ENCODE measurements at regions not wholly inside any gene's neighbourhood (a gene's known extent, or its start where the extent isn't known, plus 50 kb on each side); places are given as distances from the start of the nearest gene placed in this dataset.

GRCh38 chr18:9049495-9049809, 53.0 kb upstream of the NDUFV2 start:
- TF ChIP-seq PRDM6 (tag by site-specific recombination; IDR thresholded peaks at IDR 0.05): no peak
- no peak for TF ChIP-seq KLF16 (tag by site-specific recombination; IDR thresholded peaks at IDR 0.05)
- TF ChIP-seq ZNF133 (tag by site-specific recombination; IDR thresholded peaks at IDR 0.05): no peak
- TF ChIP-seq CTCF (tag by site-specific recombination; IDR thresholded peaks at IDR 0.05): no peak
- TF ChIP-seq RBAK (tag by site-specific recombination; IDR thresholded peaks at IDR 0.05): no peak
- TF ChIP-seq ZNF16 (tag by site-specific recombination; IDR thresholded peaks at IDR 0.05; ENCODE audit: low read depth): no peak
- no peak for TF ChIP-seq TRIM28 (IDR thresholded peaks at IDR 0.05; ENCODE audit: borderline replicate concordance, low read length)
- TF ChIP-seq ZNF157 (tag by site-specific recombination; IDR thresholded peaks at IDR 0.05): no peak
- no peak for TF ChIP-seq ZFP41 (tag by site-specific recombination; IDR thresholded peaks at IDR 0.05; ENCODE audit: borderline replicate concordance)
